ENCODE measurements at regions not wholly inside any gene's neighbourhood (a gene's known extent, or its start where the extent isn't known, plus 50 kb on each side); places are given as distances from the start of the nearest gene placed in this dataset.

- TF ChIP-seq CTCF (IDR thresholded peaks at IDR 0.05) = no peak
- no peak for TF ChIP-seq POLR2AphosphoS5 (IDR thresholded peaks at IDR 0.05; ENCODE audit: low read depth, low read length)
Observed at GRCh38 chr19:31175564-31176348, 173.5 kb downstream of the TSHZ3 start.

All from Panc1 (cell line).